ENCODE measurements at regions not wholly inside any gene's neighbourhood (a gene's known extent, or its start where the extent isn't known, plus 50 kb on each side); places are given as distances from the start of the nearest gene placed in this dataset.
"Not testable (repeated sequence)": the region's sequence is repeated elsewhere in the genome, so short reads cannot be mapped to it uniquely, and the experiment has no call there.

DNA sequence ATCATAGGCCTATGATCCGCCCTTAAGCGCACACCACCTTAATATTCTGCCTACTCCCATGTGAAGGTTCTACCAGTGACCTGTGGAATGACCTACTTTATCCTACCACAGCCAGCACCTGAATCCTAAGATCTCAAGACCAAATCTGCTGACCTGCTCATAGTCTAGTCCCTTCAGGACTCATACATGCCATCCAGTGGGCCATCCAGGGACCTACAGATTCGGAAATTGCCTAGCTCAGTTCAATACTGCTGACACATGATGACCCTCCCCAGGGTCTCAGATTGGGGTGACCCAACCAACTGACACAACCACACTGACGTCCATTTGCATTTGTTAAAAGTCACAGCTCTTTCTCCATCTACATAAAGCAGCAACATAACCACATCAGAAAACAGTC lies 443.8 kb upstream of the ST8SIA4 start:
- ATAC-seq (ENCODE audit: insufficient number of reproducible peaks, low FRiP score, low read depth) (no peak), DNase-seq (ENCODE audit: low spot score) (no peak)
- Histone ChIP-seq H3K4me3 (no peak overlapping the region), H3K4me1 (ENCODE audit: control insufficient read depth in 1 of 2, low read depth in 2 of 2) (no peaks in the 10 kb centered on the region), H3K27me3 (replicated peaks; ENCODE audit: insufficient read depth) (no peaks in the 10 kb centered on the region), H3K27ac (no peak overlapping the region), H3K9me3 (no peaks in the 10 kb centered on the region), H3K36me3 (no peaks in the 10 kb centered on the region)
- no peak for TF ChIP-seq CTCF (IDR thresholded peaks at IDR 0.05)

GRCh38 chr5:101346447-101346846 lies 443.4 kb upstream of the ST8SIA4 start:
- H3K27me3 ChIP-seq (replicated peaks; ENCODE audit: insufficient read depth) = no peaks in the 10 kb centered on the region
- no peaks in the 10 kb centered on the region for H3K9me3 ChIP-seq
- TF ChIP-seq CTCF (IDR thresholded peaks at IDR 0.05) = no peak
- H3K36me3 ChIP-seq = no peaks in the 10 kb centered on the region
- no peak for DNase-seq (ENCODE audit: low spot score)
- no peaks in the 10 kb centered on the region for H3K4me1 ChIP-seq (ENCODE audit: control insufficient read depth in 1 of 2, low read depth in 2 of 2)
- H3K4me3 ChIP-seq = no peak overlapping the region
- ATAC-seq (ENCODE audit: insufficient number of reproducible peaks, low FRiP score, low read depth) = no peak
- H3K27ac ChIP-seq = no peak overlapping the region

DNA sequence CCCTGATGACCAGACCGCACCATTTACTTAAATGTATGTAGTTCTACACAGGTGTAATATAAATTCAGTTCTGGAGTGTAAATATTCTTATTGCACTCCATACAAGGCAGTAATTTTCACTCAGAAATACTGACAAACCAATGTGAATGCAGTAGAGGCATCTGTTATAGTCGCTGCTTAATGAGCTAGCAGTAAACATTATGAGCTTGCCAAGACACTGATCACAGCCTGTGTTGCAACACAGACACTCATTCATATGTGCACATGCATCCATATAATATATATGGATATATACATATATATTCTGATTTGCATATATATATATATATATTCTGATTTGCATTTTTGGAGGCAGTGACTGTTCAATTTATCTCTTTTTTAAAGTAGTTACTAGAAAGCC lies 435.1 kb upstream of the ST8SIA4 start:
- no peaks in the 10 kb centered on the region for H3K27me3 ChIP-seq (replicated peaks; ENCODE audit: insufficient read depth)
- H3K36me3 ChIP-seq = no peaks in the 10 kb centered on the region
- DNase-seq (ENCODE audit: low spot score) (no peak), ATAC-seq (ENCODE audit: insufficient number of reproducible peaks, low FRiP score, low read depth) (no peak)
- no peak overlapping the region for H3K4me3 ChIP-seq
- no peak for TF ChIP-seq CTCF (IDR thresholded peaks at IDR 0.05)
- no peak overlapping the region for H3K27ac ChIP-seq
- H3K9me3 ChIP-seq = no peaks in the 10 kb centered on the region
- no peaks in the 10 kb centered on the region for H3K4me1 ChIP-seq (ENCODE audit: control insufficient read depth in 1 of 2, low read depth in 2 of 2)

DNA sequence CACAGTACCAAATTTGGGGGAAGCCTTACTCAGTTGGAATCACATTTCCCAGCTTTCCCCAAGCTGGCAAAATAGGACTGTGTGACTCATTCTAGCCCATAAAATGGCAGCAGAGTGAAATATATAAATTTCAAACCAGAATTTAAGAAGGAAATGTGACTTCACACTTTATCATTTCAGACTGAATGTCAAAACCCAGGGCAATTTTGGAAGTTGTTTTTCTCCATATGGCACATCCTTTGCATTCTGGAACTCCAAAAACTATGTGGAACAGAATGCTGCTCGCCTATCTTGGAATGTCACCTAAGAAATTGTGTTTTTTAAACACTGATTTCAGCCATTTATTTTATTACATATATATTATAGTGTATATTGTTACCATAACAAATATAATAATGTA lies 424.7 kb upstream of the ST8SIA4 start:
- TF ChIP-seq CTCF (IDR thresholded peaks at IDR 0.05) = no peak
- Histone ChIP-seq H3K27me3 (replicated peaks; ENCODE audit: insufficient read depth) (no peaks in the 10 kb centered on the region), H3K27ac (no peak overlapping the region), H3K4me3 (no peak overlapping the region), H3K36me3 (no peaks in the 10 kb centered on the region), H3K4me1 (ENCODE audit: control insufficient read depth in 1 of 2, low read depth in 2 of 2) (no peaks in the 10 kb centered on the region), H3K9me3 (no peaks in the 10 kb centered on the region)
- no peak for ATAC-seq (ENCODE audit: insufficient number of reproducible peaks, low FRiP score, low read depth)
- no peak for DNase-seq (ENCODE audit: low spot score)

DNA sequence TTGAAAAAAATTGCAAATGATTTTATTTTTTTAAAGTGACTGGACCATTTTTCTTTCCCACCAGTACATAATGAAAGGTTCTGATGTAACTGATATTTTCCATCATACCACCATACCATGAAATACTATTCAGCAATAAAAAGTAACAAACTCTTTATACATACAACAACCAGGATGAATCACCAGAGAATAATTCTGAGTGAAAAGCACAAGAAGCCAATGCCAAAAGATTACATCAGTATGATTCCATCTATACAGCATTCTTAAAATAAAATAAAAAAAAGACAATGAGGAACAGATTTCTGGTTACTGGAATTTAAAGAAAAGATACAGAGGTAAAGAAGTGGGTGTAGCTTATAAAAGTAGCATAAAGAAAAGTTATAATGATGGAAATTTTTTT lies 423.7 kb upstream of the ST8SIA4 start:
- ATAC-seq (ENCODE audit: insufficient number of reproducible peaks, low FRiP score, low read depth) (no peak), DNase-seq (ENCODE audit: low spot score) (no peak)
- Histone ChIP-seq H3K27me3 (replicated peaks; ENCODE audit: insufficient read depth) (no peaks in the 10 kb centered on the region), H3K9me3 (no peaks in the 10 kb centered on the region), H3K27ac (no peak overlapping the region), H3K36me3 (no peaks in the 10 kb centered on the region), H3K4me3 (no peak overlapping the region), H3K4me1 (ENCODE audit: control insufficient read depth in 1 of 2, low read depth in 2 of 2) (no peaks in the 10 kb centered on the region)
- TF ChIP-seq CTCF (IDR thresholded peaks at IDR 0.05) = no peak

GRCh38 chr5:101316401-101316800 lies 413.3 kb upstream of the ST8SIA4 start:
- H3K27ac ChIP-seq; H3K36me3 ChIP-seq; H3K4me3 ChIP-seq; DNase-seq (ENCODE audit: low spot score); H3K9me3 ChIP-seq; H3K4me1 ChIP-seq (ENCODE audit: control insufficient read depth in 1 of 2, low read depth in 2 of 2); ATAC-seq (ENCODE audit: insufficient number of reproducible peaks, low FRiP score, low read depth); H3K27me3 ChIP-seq (replicated peaks; ENCODE audit: insufficient read depth): not testable (repeated sequence)

Measured in thoracic aorta (tissue), 2 donors.